ENCODE measurements at regions not wholly inside any gene's neighbourhood (a gene's known extent, or its start where the extent isn't known, plus 50 kb on each side); places are given as distances from the start of the nearest gene placed in this dataset.

- no peak overlapping the region for H3K9ac ChIP-seq (replicated peaks; ENCODE audit: extremely low read depth, insufficient read depth, low read length)
- no peak overlapping the region for H3K4me3 ChIP-seq (replicated peaks in 1 of 3; ENCODE audit: insufficient read depth in 1 of 3, low read depth in 1 of 3, low read length in 3 of 3)
- H3K36me3 ChIP-seq (ENCODE audit: control insufficient read depth in 2 of 2, extremely low read depth in 1 of 2, insufficient read depth in 2 of 2, low read length in 2 of 2): peaks cover 0 to 9% of the 10 kb centered on the region in 2 experiments
- H3K27ac ChIP-seq (ENCODE audit: insufficient read depth, low read depth, low read length): no peak overlapping the region
- BruUV-seq (replicated peaks): no TSS peak
- no peak overlapping the region for H2AFZ ChIP-seq (ENCODE audit: low read depth, low read length)
- no peaks in the 10 kb centered on the region for H3K9me1 ChIP-seq (replicated peaks; ENCODE audit: control insufficient read depth, extremely low read depth, insufficient read depth, low read length)
- ChIA-PET POLR2A (no interaction called here), CTCF (interaction anchor here (0.6 to 4.5 kb wide), 12 partner anchors 11 to 70 kb away, joined by 3 to 40 read pairs (median 6); no protein-coding TSS in a partner anchor)
- no peak overlapping the region for H3K4me2 ChIP-seq (ENCODE audit: insufficient read depth, low read length)
- TF ChIP-seq MAX (IDR thresholded peaks at IDR 0.05; ENCODE audit: insufficient read depth, insufficient read length): no peak
- TF ChIP-seq CTCF (IDR thresholded peaks at IDR 0.05; ENCODE audit: extremely low read depth in 1 of 2, insufficient read depth in 1 of 2, low read depth in 1 of 2, low read length in 2 of 2): no peak
- no peak for TF ChIP-seq POLR2A (IDR thresholded peaks at IDR 0.05; ENCODE audit: low read depth, low read length)
- no peak for TF ChIP-seq GATA2 (IDR thresholded peaks at IDR 0.05; ENCODE audit: insufficient read depth, insufficient read length, low read depth, low read length)
- no peak for TF ChIP-seq FOS (IDR thresholded peaks at IDR 0.05; ENCODE audit: borderline replicate concordance, insufficient read depth, low read length)
- TF ChIP-seq JUN (IDR thresholded peaks at IDR 0.05; ENCODE audit: borderline replicate concordance, insufficient read depth, insufficient read length, low read depth): no peak
- TF ChIP-seq POLR2AphosphoS5 (IDR thresholded peaks at IDR 0.05; ENCODE audit: insufficient read depth, low read depth, low read length): no peak
- intact Hi-C loops (cut with micrococcal nuclease) (no loop called here), dilution Hi-C loops (cut with MboI; ENCODE audit: extremely low pct_ligation_motif_present, low sequenced_read_pairs) (no loop called here)
- peaks cover 53% of the 10 kb centered on the region for H3K79me2 ChIP-seq (ENCODE audit: control insufficient read depth, insufficient read depth, low read length)
- FAIRE-seq: no peak
- DNase-seq (ENCODE audit: low read depth, low spot score): no peak
- H3K4me1 ChIP-seq (ENCODE audit: control insufficient read depth, extremely low read depth, insufficient read depth, low read length): peaks cover 25% of the 10 kb centered on the region
- no peaks in the 10 kb centered on the region for H4K20me1 ChIP-seq (replicated peaks; ENCODE audit: control insufficient read depth, extremely low read depth, insufficient read depth, low read length)
- no peaks in the 10 kb centered on the region for H3K9me3 ChIP-seq (replicated peaks; ENCODE audit: control insufficient read depth, insufficient read depth, low read length)
- no peaks in the 10 kb centered on the region for H3K27me3 ChIP-seq (ENCODE audit: control insufficient read depth in 2 of 2, insufficient read depth in 2 of 2, low read length in 2 of 2)
These were observed 65.6 kb downstream of the ARHGAP35 start for GRCh38 chr19:46926170-46927071.
